HL-60 (cell line): ENCODE measurements at regions not wholly inside any gene's neighbourhood (a gene's known extent, or its start where the extent isn't known, plus 50 kb on each side); places are given as distances from the start of the nearest gene placed in this dataset.

Source experiments
- DNase-seq, 2 experiments: peaks; one replicate each; pipeline ENCODE4 v3.0.0-alpha.2; 2010 to 2020; ENCODE audit warnings: low read depth in 1 of 2, low spot score in 1 of 2
- H3K27ac ChIP-seq: fragments of 250-450 bp; sonication (Bioruptor Pico); replicated peaks from 2 replicates; pipeline ENCODE4 v1.5.1; 2020; ENCODE audit warnings: mild to moderate bottlenecking, moderate library complexity
- H3K27me3 ChIP-seq: fragments of 250-450 bp; sonication (Bioruptor Pico); 2 replicates; pipeline ENCODE4 v1.5.1; 2021; ENCODE audit warnings: mild to moderate bottlenecking, moderate library complexity; ENCODE audit not compliant: insufficient read depth, poor library complexity, severe bottlenecking
- H3K4me3 ChIP-seq: replicated peaks from 2 replicates; pipeline ENCODE4 v1.5.1; 2011; ENCODE audit warnings: mild to moderate bottlenecking, control low read depth, low read length; ENCODE audit not compliant: insufficient read depth
- GABPA ChIP-seq: IDR thresholded peaks from 2 replicates; pipeline ENCODE4 v1.6.1; 2012; ENCODE audit warnings: low read depth
- POLR2AphosphoS5 ChIP-seq: IDR thresholded peaks from 2 replicates; pipeline ENCODE4 v1.6.1; 2012; ENCODE audit warnings: low read depth
- SPI1 ChIP-seq: IDR thresholded peaks from 2 replicates; pipeline ENCODE4 v1.6.1; 2012; ENCODE audit warnings: low read depth, mild to moderate bottlenecking, borderline replicate concordance
- TF ChIP-seq, protein P1 (sequence below): IDR thresholded peaks from one replicate; pipeline ENCODE4 v1.5.1; 2011; ENCODE audit warnings: low read length, control low read depth, inconsistent platforms; ENCODE audit not compliant: insufficient read depth
- TF ChIP-seq, protein P2 (sequence below): IDR thresholded peaks from 2 replicates; pipeline ENCODE4 v1.6.1; 2012; ENCODE audit warnings: low read depth; ENCODE audit not compliant: insufficient replicate concordance

DNA sequence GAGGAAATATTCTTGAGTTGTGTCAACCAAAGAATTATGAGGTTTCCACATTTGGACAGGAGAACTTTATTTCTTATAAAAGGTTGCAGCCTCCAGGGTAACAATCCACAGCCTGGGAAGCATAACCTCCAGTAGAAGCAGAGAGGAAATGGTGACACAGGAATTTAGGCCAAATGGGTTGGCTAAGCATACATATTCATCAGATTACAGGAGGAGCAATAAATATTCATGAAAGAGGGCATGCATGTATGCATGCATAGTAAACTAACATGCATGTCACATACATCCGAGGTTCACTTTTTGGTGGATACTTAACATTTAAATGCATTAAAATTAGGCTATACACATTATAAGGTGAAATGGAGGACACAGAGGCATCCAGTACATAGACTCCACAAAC lies 55.7 kb upstream of the NT5E start:
- DNase-seq: no peak
- H3K4me3 ChIP-seq: no peak overlapping the region
- TF ChIP-seq, protein P1, sequence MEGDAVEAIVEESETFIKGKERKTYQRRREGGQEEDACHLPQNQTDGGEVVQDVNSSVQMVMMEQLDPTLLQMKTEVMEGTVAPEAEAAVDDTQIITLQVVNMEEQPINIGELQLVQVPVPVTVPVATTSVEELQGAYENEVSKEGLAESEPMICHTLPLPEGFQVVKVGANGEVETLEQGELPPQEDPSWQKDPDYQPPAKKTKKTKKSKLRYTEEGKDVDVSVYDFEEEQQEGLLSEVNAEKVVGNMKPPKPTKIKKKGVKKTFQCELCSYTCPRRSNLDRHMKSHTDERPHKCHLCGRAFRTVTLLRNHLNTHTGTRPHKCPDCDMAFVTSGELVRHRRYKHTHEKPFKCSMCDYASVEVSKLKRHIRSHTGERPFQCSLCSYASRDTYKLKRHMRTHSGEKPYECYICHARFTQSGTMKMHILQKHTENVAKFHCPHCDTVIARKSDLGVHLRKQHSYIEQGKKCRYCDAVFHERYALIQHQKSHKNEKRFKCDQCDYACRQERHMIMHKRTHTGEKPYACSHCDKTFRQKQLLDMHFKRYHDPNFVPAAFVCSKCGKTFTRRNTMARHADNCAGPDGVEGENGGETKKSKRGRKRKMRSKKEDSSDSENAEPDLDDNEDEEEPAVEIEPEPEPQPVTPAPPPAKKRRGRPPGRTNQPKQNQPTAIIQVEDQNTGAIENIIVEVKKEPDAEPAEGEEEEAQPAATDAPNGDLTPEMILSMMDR: no peak
- TF ChIP-seq POLR2AphosphoS5: no peak
- TF ChIP-seq SPI1: no peak
- no peak for TF ChIP-seq GABPA
- TF ChIP-seq, protein P2, sequence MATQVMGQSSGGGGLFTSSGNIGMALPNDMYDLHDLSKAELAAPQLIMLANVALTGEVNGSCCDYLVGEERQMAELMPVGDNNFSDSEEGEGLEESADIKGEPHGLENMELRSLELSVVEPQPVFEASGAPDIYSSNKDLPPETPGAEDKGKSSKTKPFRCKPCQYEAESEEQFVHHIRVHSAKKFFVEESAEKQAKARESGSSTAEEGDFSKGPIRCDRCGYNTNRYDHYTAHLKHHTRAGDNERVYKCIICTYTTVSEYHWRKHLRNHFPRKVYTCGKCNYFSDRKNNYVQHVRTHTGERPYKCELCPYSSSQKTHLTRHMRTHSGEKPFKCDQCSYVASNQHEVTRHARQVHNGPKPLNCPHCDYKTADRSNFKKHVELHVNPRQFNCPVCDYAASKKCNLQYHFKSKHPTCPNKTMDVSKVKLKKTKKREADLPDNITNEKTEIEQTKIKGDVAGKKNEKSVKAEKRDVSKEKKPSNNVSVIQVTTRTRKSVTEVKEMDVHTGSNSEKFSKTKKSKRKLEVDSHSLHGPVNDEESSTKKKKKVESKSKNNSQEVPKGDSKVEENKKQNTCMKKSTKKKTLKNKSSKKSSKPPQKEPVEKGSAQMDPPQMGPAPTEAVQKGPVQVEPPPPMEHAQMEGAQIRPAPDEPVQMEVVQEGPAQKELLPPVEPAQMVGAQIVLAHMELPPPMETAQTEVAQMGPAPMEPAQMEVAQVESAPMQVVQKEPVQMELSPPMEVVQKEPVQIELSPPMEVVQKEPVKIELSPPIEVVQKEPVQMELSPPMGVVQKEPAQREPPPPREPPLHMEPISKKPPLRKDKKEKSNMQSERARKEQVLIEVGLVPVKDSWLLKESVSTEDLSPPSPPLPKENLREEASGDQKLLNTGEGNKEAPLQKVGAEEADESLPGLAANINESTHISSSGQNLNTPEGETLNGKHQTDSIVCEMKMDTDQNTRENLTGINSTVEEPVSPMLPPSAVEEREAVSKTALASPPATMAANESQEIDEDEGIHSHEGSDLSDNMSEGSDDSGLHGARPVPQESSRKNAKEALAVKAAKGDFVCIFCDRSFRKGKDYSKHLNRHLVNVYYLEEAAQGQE: no peak
- no peak overlapping the region for H3K27ac ChIP-seq
- H3K27me3 ChIP-seq: no peaks in the 10 kb centered on the region

DNA sequence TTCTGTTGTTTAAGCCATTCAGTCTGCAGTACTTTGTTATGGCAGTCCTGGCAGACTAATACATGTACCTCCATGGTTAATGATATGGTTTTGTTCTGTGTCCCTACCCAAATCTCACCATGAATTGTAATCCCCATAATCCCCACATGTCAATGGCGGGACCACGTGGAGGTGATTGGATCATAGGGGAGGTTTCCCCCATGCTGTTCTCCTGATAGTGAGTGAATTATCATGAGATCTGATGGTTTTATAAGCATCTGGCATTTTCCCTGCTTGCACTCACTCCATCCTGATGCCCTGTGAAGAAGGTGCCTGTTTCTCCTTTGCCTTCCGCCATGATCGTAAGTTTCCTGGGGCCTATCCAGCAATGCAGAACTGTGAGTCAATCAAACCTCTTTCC lies 57.5 kb upstream of the NT5E start:
- DNase-seq: no peak
- TF ChIP-seq, protein P2: no peak
- TF ChIP-seq GABPA (no peak), POLR2AphosphoS5 (no peak), SPI1 (no peak)
- TF ChIP-seq, protein P1: no peak
- no peaks in the 10 kb centered on the region for H3K27me3 ChIP-seq

DNA sequence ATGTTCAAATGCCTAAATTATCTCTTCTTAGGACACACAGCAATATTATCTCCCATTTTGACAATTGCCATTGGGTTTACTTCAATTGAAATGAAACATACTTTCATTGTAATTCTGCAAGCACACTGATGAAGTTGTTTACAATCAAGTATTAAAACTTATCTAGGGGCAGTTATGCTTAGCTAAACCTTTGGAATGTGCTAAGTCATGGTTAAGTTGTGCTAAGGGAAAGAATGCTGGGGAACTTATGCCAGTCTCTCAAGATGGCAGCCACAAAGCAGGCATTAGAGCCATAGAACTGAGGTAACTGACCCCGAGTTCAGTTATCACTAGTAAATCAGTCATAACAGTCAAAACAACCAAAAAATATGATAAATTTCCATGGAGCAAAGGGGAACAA lies 59.1 kb upstream of the NT5E start:
- H3K27me3 ChIP-seq: no peaks in the 10 kb centered on the region
- no peak for TF ChIP-seq GABPA
- H3K4me3 ChIP-seq: no peak overlapping the region
- DNase-seq: no peak
- no peak overlapping the region for H3K27ac ChIP-seq

More for the DNA sequence above, 57.5 kb upstream of the NT5E start:
- no peak overlapping the region for H3K27ac ChIP-seq
- no peak overlapping the region for H3K4me3 ChIP-seq

DNA sequence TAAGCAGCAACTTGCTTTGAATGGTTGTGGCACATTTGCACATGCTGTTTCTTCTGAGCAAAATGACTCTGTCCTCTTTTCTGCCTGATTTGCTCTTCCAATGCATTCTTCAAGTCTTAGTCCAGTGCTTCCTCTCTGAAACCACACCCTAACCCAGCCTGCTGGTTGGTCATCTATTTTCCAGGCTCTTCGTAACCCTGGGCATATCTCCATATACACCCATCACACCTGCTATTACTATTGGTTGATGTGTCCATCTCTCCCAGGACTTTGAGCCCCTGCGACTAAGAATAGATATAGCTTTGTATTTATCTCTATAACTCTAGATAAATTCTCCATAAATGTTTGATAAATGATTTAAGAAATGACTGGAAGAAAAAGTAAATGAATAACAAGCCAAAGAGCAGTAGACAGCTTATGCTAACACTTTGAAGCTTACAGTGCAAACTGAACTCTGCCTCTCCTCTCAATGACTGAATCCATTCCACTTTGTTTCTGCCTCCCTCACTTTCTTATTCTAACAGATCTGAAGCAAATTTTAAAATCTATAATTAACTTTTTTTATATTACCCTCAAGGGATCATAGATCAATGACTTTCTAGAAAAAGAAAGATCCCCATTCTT lies 59.7 kb upstream of the NT5E start:
- TF ChIP-seq POLR2AphosphoS5 (no peak), GABPA (no peak), SPI1 (no peak)
- TF ChIP-seq, protein P2: no peak
- TF ChIP-seq, protein P1: no peak
- no peak for DNase-seq
- Histone ChIP-seq H3K4me3 (no peak overlapping the region), H3K27ac (no peak overlapping the region), H3K27me3 (no peaks in the 10 kb centered on the region)
